ENCODE measurements at regions not wholly inside any gene's neighbourhood (a gene's known extent, or its start where the extent isn't known, plus 50 kb on each side); places are given as distances from the start of the nearest gene placed in this dataset.
A peak's percentile ranks its signal among the peaks of the same experiment; 100 is the strongest.
"Not testable (repeated sequence)": the region's sequence is repeated elsewhere in the genome, so short reads cannot be mapped to it uniquely, and the experiment has no call there.

DNA sequence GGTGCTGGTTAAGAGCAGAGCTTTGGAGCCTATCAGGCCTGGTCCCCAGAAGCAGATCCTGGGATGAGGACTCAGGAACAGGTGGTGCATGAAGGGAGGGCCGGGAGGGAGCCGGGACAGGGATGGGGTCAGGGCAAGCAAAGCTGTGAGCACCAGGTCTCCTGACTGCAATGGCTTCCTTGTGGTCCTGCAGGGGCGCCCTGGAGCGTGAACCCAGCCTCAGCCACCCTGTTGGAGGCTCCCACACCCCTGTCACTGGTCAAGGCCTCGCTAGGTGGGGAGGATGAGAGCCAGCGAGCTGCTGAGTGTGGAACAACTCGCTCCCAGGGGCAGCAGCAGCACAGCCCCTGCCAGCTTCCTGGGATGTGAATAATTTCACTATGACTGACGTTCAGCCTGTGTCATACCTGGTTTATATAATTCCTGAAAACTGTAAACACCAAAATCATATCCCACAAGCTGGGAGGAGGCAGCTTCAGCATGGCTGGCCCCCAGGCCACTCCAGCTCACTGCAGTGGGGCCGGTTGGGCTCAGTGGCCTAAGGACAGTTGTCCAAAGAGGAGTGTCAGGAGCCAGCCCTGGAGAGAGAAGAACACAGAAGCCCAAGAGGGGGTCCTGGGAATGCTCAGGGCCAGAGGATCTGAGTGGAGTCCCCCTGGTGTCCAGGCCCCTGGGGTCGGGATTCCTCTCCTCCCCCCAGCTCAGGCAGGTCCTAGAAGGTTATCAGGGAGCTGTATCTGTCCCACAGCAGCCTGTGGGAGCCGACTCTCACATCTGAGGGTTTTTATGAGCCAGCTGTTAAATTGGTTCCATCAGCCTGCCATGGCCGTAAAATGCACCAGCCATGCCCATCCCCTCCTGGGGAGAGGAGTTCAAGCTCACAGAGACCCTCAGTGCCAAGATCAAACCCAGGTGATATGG is 272.9 kb downstream of the ADGRD1 start:
- Histone ChIP-seq H3K36me3 (no peaks in the 10 kb centered on the region), H3K4me3 (ENCODE audit: low read depth, low read length) (no peak overlapping the region), H3K4me1 (peaks cover 30% of the 10 kb centered on the region), H3K27me3 (no peaks in the 10 kb centered on the region), H3K9me3 (no peaks in the 10 kb centered on the region; the same call in 1 of the 2 replicates)
- TF ChIP-seq, protein P1, sequence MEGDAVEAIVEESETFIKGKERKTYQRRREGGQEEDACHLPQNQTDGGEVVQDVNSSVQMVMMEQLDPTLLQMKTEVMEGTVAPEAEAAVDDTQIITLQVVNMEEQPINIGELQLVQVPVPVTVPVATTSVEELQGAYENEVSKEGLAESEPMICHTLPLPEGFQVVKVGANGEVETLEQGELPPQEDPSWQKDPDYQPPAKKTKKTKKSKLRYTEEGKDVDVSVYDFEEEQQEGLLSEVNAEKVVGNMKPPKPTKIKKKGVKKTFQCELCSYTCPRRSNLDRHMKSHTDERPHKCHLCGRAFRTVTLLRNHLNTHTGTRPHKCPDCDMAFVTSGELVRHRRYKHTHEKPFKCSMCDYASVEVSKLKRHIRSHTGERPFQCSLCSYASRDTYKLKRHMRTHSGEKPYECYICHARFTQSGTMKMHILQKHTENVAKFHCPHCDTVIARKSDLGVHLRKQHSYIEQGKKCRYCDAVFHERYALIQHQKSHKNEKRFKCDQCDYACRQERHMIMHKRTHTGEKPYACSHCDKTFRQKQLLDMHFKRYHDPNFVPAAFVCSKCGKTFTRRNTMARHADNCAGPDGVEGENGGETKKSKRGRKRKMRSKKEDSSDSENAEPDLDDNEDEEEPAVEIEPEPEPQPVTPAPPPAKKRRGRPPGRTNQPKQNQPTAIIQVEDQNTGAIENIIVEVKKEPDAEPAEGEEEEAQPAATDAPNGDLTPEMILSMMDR (IDR thresholded peaks at IDR 0.05; ENCODE audit: low read depth, low read length): no peak
- no peak for DNase-seq

DNA sequence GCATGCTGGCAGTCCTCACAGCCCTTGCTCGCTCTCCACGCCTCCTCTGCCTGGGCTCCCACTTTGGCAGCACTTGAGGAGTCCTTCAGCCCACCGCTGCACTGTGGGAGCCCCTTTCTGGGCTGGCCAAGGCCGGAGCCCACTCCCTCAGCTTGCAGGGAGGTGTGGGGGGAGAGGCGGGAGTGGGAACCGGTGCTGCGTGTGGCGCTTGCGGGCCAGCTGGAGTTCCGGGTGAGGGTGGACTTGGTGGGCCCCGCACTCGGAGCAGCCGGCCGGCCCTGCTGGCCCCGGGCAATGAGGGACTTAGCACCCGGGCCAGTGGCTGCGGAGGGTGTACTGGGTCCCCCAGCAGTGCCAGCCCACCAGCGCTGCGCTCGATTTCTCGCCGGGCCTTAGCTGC is 273.9 kb downstream of the ADGRD1 start:
- H3K4me3 ChIP-seq (ENCODE audit: low read depth, low read length); H3K36me3 ChIP-seq; DNase-seq; H3K27me3 ChIP-seq; H3K9me3 ChIP-seq: not testable (repeated sequence)
- peaks cover 21% of the 10 kb centered on the region for H3K4me1 ChIP-seq

DNA sequence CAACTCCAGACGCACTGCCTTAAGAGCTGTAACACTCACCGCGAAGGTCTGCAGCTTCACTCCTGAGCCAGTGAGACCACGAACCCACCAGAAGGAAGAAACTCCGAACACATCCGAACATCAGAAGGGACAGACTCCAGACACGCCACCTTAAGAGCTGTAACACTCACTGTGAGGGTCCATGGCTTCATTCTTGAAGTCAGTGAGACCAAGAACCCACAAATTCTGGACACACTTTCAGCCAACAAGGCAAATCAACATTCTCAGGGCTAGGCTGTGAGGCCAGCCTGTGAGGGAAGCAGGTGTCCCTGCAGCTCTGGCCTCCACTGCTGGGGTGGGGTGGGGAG is 275.3 kb downstream of the ADGRD1 start:
- H3K27me3 ChIP-seq; H3K4me3 ChIP-seq (ENCODE audit: low read depth, low read length); H3K36me3 ChIP-seq; DNase-seq; H3K9me3 ChIP-seq: not testable (repeated sequence)
- H3K4me1 ChIP-seq: peaks cover 21% of the 10 kb centered on the region

DNA sequence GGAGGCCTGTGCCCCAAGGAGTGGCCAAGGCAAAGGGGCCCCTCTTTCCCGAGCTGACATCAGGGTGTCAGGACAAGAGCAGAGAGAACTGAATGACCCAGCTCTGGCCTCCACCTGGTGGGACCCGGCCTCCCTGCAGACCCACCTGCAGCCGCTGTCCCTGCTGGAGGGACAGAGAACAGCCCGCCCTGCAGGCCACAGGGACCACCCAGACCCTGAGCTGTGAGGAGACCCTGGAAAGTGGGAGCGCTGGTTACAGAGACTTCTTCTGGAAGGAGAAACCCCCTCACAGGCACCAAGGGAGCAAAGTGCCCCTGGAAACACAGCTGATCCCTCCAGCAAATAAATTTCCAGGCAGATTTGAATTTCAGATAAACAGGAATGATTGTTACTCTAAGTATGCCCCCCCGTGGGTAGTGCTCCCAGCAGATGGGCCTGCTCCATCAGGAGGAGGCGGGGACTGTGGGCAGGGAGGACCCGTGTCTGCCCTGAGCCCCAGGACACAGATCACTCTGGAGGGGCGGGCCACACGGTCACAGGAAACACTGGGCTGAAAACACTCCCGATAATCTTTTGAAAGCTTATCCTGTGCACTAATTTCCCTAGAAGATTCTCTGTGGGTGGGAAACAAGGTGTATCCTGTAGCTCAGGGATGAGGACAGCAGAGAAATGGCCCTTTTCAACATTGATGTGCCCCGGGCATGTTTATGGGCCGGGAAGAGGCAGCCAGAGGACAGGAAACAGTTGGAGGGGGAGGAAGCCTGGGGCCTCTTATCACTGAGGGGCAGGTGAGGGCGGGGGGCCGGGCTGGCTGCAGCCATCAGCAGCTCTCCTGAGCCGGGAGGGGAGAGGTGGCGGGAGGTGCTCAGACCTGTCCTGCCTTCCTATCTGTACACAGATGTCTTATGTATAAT is 276.0 kb downstream of the ADGRD1 start:
- TF ChIP-seq, protein P1 (IDR thresholded peaks at IDR 0.05; ENCODE audit: low read depth, low read length): peak; percentile 40; the same call in 1 of the 2 replicates
- Histone ChIP-seq H3K27me3 (no peaks in the 10 kb centered on the region), H3K4me1 (peaks cover 21% of the 10 kb centered on the region), H3K9me3 (no peaks in the 10 kb centered on the region; the same call in 1 of the 2 replicates), H3K36me3 (no peaks in the 10 kb centered on the region), H3K4me3 (ENCODE audit: low read depth, low read length) (peak overlapping the region; percentile 47)
- peak; percentile 80 for DNase-seq

DNA sequence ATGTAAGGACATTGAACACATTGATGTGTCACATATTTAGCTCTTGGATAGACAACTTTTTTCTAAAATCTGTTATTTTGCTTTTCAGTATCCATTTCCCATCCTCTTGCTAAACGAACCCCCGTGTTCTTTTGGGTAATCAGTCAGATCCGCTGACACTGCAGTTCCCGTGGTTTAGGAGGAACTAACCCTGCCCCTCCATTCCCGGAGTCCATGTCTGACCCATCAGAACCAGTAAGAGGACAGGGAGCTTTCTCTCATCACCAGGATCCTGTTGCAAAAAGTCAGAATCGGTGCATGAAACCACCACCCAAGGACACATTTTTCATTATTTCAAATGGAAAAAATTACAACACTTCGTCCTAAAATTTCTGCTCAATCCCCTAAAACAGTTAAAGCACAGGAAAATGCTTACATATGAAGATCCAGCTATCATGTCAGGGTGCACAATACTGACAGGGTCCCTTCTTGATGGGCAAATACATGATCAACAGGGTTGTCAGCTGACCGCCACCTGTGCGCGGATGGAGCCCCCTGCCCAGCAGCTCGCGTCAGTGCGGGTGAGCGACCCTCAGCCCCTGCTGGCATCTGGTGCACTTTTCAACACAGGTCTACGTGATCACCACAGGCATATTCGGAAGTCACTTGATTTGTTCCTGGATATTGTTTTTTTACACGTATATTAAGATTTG is 276.8 kb downstream of the ADGRD1 start:
- no peak overlapping the region for H3K4me3 ChIP-seq (ENCODE audit: low read depth, low read length)
- TF ChIP-seq, protein P1 (IDR thresholded peaks at IDR 0.05; ENCODE audit: low read depth, low read length): 0 out of 2 replicates have a peak, but pooled peaks have one; percentile 14
- no peak for DNase-seq
- no peaks in the 10 kb centered on the region; the same call in 1 of the 2 replicates for H3K9me3 ChIP-seq
- H3K27me3 ChIP-seq: no peaks in the 10 kb centered on the region
- H3K36me3 ChIP-seq: no peaks in the 10 kb centered on the region
- H3K4me1 ChIP-seq: peaks cover 21% of the 10 kb centered on the region

DNA sequence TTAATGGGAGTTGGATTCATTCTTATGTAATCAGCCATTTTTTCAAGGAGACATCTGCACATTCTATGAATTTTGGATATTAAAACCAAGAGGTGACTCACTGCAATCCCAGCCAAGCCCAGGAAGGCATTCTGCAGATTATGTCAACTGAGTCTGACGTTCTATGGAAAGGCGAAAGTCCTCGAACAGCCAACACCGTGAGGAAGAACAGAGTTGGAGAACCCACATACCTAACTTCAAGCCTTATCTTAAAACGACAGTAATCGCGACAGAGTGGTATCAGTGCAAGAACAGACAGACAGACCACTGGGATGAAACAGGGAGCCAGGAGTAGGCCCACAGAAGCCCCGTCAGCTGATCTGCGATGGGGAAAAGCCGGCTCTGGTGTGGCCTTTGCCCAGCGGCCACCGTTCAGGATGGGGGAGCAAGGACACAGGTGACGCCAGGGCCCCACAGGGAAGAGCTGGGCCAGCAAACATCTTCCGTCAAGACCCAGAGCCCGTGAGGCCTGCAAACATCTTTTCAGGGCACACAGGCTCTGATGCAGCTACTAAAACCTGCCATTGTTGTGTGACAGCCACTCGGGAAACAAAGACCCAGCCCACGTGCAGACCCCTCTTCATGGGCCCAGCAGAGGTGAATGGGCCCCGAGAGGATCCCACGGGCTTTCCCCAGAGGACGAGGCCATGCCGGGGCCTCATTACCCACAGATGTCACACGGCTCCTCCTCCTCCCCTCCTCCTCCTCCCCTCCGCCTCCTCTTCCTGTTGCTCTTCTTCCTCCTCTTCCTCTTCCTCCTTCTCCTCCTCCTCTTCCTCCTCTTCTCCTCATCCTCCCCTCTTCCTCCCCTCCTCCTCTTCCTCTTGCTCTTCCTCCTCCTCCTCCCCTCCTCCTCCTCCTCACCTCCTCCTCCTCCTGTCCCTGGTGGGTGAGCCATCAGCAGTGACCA is 277.6 kb downstream of the ADGRD1 start:
- no peak for DNase-seq
- TF ChIP-seq, protein P1 (IDR thresholded peaks at IDR 0.05; ENCODE audit: low read depth, low read length): no peak
- Histone ChIP-seq H3K9me3 (no peaks in the 10 kb centered on the region; the same call in 1 of the 2 replicates), H3K36me3 (no peaks in the 10 kb centered on the region), H3K4me1 (peaks cover 21% of the 10 kb centered on the region), H3K4me3 (ENCODE audit: low read depth, low read length) (no peak overlapping the region), H3K27me3 (no peaks in the 10 kb centered on the region)

Measured in BE2C (cell line).